ENCODE measurements at regions not wholly inside any gene's neighbourhood (a gene's known extent, or its start where the extent isn't known, plus 50 kb on each side); places are given as distances from the start of the nearest gene placed in this dataset.

DNA sequence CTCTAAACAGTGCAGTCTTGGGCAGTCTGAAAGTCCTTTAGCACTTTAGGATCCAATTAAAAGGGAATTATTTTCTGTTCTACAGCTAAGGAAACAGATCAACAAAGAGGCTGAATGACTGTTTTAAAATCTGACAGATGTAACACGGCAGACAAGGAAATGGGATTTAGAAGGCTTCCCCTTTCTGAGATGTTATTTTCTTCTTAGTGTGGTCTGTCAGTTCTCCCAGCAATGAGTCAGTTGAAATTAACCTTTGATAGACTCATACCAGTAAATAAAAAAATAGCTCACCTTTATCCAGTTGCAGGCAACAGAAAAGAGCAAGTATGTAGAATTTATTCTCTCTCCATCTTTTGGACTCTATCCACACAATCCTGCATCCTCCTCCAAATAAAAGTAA, 98.1 kb downstream of the NEDD1 start:
- no peak for TF ChIP-seq Cebpa-rat (IDR thresholded peaks at IDR 0.05)
- no peaks in the 10 kb centered on the region for H3K27me3 ChIP-seq
- peak overlapping the region in 3 of 11 experiments; percentile 3 to 20 (median 12); a peak in 3 of 22 replicates for H3K4me2 ChIP-seq
- H3K27ac ChIP-seq = no peak overlapping the region
- H3K4me1 ChIP-seq = peaks cover 0 to 9% (median 6%) of the 10 kb centered on the region in 10 experiments; a peak in 6 of 20 replicates
- H3K9me3 ChIP-seq (replicated peaks in 1 of 11) = no peaks in the 10 kb centered on the region
- no peak overlapping the region for H3K9ac ChIP-seq
- no peaks in the 10 kb centered on the region for H4K20me1 ChIP-seq
- no peaks in the 10 kb centered on the region for H3K36me3 ChIP-seq
- H3K4me3 ChIP-seq = no peak overlapping the region

DNA sequence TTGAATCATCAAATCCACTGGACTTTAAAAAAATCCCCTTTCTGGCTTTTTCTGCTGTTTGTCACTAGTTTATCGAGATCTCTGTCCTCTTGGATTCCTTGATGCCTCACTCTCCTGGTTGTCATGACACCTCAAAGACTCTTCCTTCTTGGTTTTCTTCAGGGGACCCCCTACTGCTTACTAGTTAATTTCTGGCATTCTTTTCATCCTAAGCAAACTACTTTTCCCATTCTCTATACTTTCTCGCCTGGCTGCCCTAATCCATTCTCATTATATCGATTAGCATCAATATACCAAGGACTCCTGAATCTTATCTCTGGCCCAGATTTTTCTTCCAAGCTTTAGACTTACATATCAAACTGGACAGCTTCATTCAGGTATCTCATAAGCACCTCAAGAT, 98.6 kb downstream of the NEDD1 start:
- H4K20me1 ChIP-seq = no peaks in the 10 kb centered on the region
- H3K27me3 ChIP-seq = no peaks in the 10 kb centered on the region
- H3K36me3 ChIP-seq = no peaks in the 10 kb centered on the region
- H3K9ac ChIP-seq = no peak overlapping the region
- H3K4me3 ChIP-seq = no peak overlapping the region
- H3K4me1 ChIP-seq = peaks cover 0 to 9% (median 6%) of the 10 kb centered on the region in 10 experiments; a peak in 6 of 20 replicates
- no peak overlapping the region for H3K27ac ChIP-seq
- H3K4me2 ChIP-seq = no peak overlapping the region
- no peaks in the 10 kb centered on the region for H3K9me3 ChIP-seq (replicated peaks in 1 of 11)
- TF ChIP-seq Cebpa-rat (IDR thresholded peaks at IDR 0.05) = no peak

DNA sequence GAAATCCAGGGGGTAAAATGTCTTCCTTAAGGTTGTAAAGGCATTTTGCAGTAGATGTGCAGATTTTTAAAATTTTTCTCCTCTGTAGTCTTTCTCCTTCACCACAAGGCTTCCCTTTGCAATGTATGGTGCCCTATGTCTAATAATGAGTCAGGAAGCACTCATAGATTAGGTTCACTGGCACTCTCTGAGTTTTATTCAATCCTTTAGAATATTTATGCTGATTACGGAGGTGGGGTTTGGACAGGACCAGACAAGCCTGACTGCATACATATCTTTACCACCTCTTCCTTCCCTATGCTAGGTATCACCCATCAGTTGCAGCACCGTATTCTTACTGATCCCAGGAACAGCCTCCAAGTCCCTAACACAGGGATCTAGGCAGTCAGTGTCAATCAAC, 99.5 kb downstream of the NEDD1 start:
- Histone ChIP-seq H4K20me1 (no peaks in the 10 kb centered on the region), H3K4me1 (peaks cover 0 to 9% (median 6%) of the 10 kb centered on the region in 10 experiments; a peak in 6 of 20 replicates), H3K27ac (no peak overlapping the region), H3K9me3 (replicated peaks in 1 of 11) (no peaks in the 10 kb centered on the region), H3K4me3 (no peak overlapping the region), H3K27me3 (no peaks in the 10 kb centered on the region), H3K9ac (no peak overlapping the region), H3K36me3 (no peaks in the 10 kb centered on the region), H3K4me2 (no peak overlapping the region)
- no peak for TF ChIP-seq Cebpa-rat (IDR thresholded peaks at IDR 0.05)

DNA sequence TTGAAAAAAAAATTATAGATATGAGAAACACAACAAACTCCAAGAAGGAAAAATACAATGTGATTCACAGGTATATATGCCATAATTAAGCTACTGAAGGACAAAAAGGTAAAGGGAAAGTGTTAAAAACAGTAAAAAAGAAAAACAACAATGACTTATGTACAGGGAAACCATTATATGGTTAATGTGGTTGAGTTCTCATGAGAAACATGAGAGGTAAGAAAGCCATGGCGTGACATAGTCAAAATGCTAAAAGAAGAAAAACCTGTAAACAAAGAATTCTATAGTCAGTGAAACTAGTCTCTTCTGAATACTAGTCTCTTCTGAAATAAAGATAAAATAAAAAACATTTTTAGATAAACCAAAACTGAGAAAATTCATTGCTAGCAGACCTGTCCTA, 109.1 kb downstream of the NEDD1 start:
- no peak for TF ChIP-seq Cebpa-rat (IDR thresholded peaks at IDR 0.05)
- Histone ChIP-seq H3K4me1 (no peaks in the 10 kb centered on the region), H3K27ac (no peak overlapping the region), H4K20me1 (no peaks in the 10 kb centered on the region; a peak in 1 of 22 replicates), H3K9ac (no peak overlapping the region), H3K4me2 (no peak overlapping the region), H3K4me3 (no peak overlapping the region), H3K36me3 (no peaks in the 10 kb centered on the region), H3K9me3 (replicated peaks in 1 of 11) (peaks cover 9 to 21% (median 14%) of the 10 kb centered on the region in 11 experiments; a peak in 20 of 22 replicates), H3K27me3 (no peaks in the 10 kb centered on the region)

- Histone ChIP-seq H3K9ac (no peak overlapping the region), H3K4me2 (no peak overlapping the region), H4K20me1 (no peaks in the 10 kb centered on the region; a peak in 1 of 22 replicates), H3K36me3 (no peaks in the 10 kb centered on the region), H3K27ac (no peak overlapping the region), H3K4me1 (no peaks in the 10 kb centered on the region), H3K9me3 (replicated peaks in 1 of 11) (peaks cover 9 to 21% (median 14%) of the 10 kb centered on the region in 11 experiments; a peak in 20 of 22 replicates), H3K27me3 (no peaks in the 10 kb centered on the region), H3K4me3 (no peak overlapping the region)
- TF ChIP-seq Cebpa-rat (IDR thresholded peaks at IDR 0.05) = no peak
Measured at GRCh38 chr12:97017213-97017612, 110.2 kb downstream of the NEDD1 start.

GRCh38 chr12:97022536-97023230, 115.6 kb downstream of the NEDD1 start:
- Histone ChIP-seq H3K4me1 (no peaks in the 10 kb centered on the region), H3K27me3 (no peaks in the 10 kb centered on the region), H3K9ac (no peak overlapping the region), H3K27ac (no peak overlapping the region), H3K36me3 (no peaks in the 10 kb centered on the region), H3K9me3 (replicated peaks in 1 of 11) (no peaks in the 10 kb centered on the region), H3K4me2 (no peak overlapping the region), H3K4me3 (no peak overlapping the region), H4K20me1 (no peaks in the 10 kb centered on the region; a peak in 1 of 22 replicates)
- no peak for TF ChIP-seq Cebpa-rat (IDR thresholded peaks at IDR 0.05)

DNA sequence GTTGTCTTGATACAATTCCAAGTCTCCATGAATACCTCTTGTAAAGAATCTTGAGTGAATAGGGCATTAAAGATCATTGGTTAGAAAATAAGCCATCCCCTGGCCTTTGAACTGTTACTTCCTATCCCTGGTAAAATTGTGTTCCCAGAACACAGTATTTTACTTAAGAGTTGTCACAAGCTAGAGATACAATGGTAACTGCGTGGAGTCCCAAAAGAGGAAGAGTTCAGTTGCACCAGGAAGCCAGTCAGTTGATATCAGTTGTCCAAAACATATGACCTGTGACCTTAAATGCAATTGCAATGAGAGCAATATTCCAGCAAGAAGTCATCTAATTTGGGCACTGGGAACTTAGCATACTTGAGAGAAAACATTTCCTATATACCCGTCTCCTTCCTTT, 117.3 kb downstream of the NEDD1 start:
- Histone ChIP-seq H3K4me2 (no peak overlapping the region; a peak in 1 of 22 replicates), H3K4me1 (no peaks in the 10 kb centered on the region), H3K36me3 (no peaks in the 10 kb centered on the region), H3K9ac (no peak overlapping the region), H3K27ac (no peak overlapping the region), H3K27me3 (no peaks in the 10 kb centered on the region), H3K4me3 (no peak overlapping the region), H4K20me1 (no peaks in the 10 kb centered on the region; a peak in 1 of 22 replicates), H3K9me3 (replicated peaks in 1 of 11) (no peaks in the 10 kb centered on the region)
- TF ChIP-seq Cebpa-rat (IDR thresholded peaks at IDR 0.05) = no peak

- no peak overlapping the region for H3K27ac ChIP-seq
- no peaks in the 10 kb centered on the region for H3K36me3 ChIP-seq
- H3K4me2 ChIP-seq = no peak overlapping the region
- no peaks in the 10 kb centered on the region for H3K27me3 ChIP-seq
- TF ChIP-seq Cebpa-rat (IDR thresholded peaks at IDR 0.05) = no peak
- H3K4me1 ChIP-seq = no peaks in the 10 kb centered on the region
- H3K9me3 ChIP-seq (replicated peaks in 1 of 11) = no peaks in the 10 kb centered on the region
- H3K4me3 ChIP-seq = no peak overlapping the region
- H4K20me1 ChIP-seq = no peaks in the 10 kb centered on the region
- no peak overlapping the region for H3K9ac ChIP-seq
Measured at GRCh38 chr12:97026901-97027300, 119.8 kb downstream of the NEDD1 start.

DNA sequence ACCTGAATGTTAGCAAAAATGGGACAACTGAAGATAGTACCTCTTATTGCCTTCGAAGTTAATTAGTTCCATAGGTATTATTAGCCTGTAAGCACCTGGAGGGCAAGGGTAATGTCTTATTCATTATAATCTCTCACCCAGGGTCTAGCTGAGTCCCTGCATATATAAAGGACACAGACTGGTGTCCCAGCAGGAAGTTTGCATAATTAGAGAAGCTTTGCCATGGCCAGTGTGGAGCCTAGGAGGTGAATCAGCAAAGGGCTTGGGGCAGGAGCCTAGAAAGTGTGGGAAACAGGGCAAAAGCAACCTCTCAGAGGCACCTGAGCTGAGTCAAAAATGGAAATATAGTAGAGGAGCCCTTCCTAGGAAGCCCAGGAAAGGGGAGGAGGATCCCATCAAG, 120.4 kb downstream of the NEDD1 start:
- no peak for TF ChIP-seq Cebpa-rat (IDR thresholded peaks at IDR 0.05)
- H3K4me3 ChIP-seq = no peak overlapping the region
- no peaks in the 10 kb centered on the region for H3K9me3 ChIP-seq (replicated peaks in 1 of 11)
- no peak overlapping the region for H3K4me2 ChIP-seq
- no peak overlapping the region for H3K9ac ChIP-seq
- no peaks in the 10 kb centered on the region for H4K20me1 ChIP-seq
- no peaks in the 10 kb centered on the region for H3K4me1 ChIP-seq
- no peak overlapping the region for H3K27ac ChIP-seq
- H3K27me3 ChIP-seq = no peaks in the 10 kb centered on the region
- H3K36me3 ChIP-seq = no peaks in the 10 kb centered on the region

DNA sequence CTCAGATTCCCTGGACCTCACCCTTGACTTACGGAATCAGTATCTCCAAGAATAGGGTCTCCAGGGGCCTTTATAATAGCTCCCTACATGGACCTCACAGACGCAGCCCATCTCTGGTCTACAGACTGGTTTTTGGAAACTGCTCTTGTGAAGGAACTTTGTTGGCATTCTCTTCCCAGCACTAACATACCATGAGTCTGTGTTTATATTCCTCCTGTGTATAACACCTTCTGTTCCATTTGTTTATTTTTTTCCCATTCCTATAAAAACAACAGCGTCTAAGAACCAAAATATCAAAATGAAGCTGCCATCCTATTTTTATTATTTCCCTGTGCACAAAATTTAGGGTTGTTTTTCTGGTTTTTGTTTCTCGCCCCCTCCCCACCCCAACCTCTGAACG, 131.1 kb downstream of the NEDD1 start:
- Histone ChIP-seq H3K9me3 (replicated peaks in 1 of 11) (no peaks in the 10 kb centered on the region), H3K4me1 (peaks cover 0 to 11% (median 6%) of the 10 kb centered on the region in 10 experiments; a peak in 9 of 20 replicates), H3K4me2 (peak overlapping the region in 6 of 11 experiments; percentile 6 to 42 (median 22); a peak in 6 of 22 replicates), H3K27ac (no peak overlapping the region), H3K36me3 (no peaks in the 10 kb centered on the region), H3K9ac (no peak overlapping the region), H4K20me1 (no peaks in the 10 kb centered on the region), H3K27me3 (no peaks in the 10 kb centered on the region), H3K4me3 (no peak overlapping the region)
- TF ChIP-seq Cebpa-rat (IDR thresholded peaks at IDR 0.05) = no peak

All from BLaER1 treated with 17β-estradiol and CSF1 and Interleukin-3, amounts not matched to agents 10 nM and 100 nM (cell line).